CD4-positive, CD25-positive, alpha-beta regulatory T cell (primary cell): ENCODE measurements at regions not wholly inside any gene's neighbourhood (a gene's known extent, or its start where the extent isn't known, plus 50 kb on each side); places are given as distances from the start of the nearest gene placed in this dataset.

ENCODE experiments used
- ATAC-seq, 2 donors: fragments of 150-1000 bp; cut with Tn5 transposase; one replicate each; pipeline ENCODE4 v1.10.0; 2021; ENCODE audit warnings: low read depth in 2 of 2, moderate number of reproducible peaks in 2 of 2, moderate library complexity in 1 of 2
- DNase-seq, 3 donors: peaks; one replicate each; pipeline versions ENCODE4 v3.0.0 to v3.0.0-alpha.2; 2012 to 2022; ENCODE audit warnings: mixed read lengths in 1 of 3
- H3K27ac ChIP-seq: one replicate; pipeline ENCODE4 v1.7.0; 2013; ENCODE audit warnings: mild to moderate bottlenecking, low read length; ENCODE audit not compliant: insufficient read depth, poor library complexity, severe bottlenecking
- H3K27me3 ChIP-seq: one replicate; pipeline ENCODE4 v1.7.0; 2013; ENCODE audit warnings: low read length; ENCODE audit not compliant: control insufficient read depth, insufficient read depth
- H3K36me3 ChIP-seq: one replicate; pipeline ENCODE4 v1.7.0; 2013; ENCODE audit warnings: mild to moderate bottlenecking, low read length, moderate library complexity; ENCODE audit not compliant: control insufficient read depth, insufficient read depth
- H3K4me1 ChIP-seq: 2 replicates; pipeline ENCODE4 v1.7.0; 2013; ENCODE audit warnings: mild to moderate bottlenecking, low read length; ENCODE audit not compliant: insufficient read depth, control insufficient read depth, poor library complexity, severe bottlenecking
- H3K4me3 ChIP-seq: one replicate; pipeline ENCODE4 v1.7.0; 2013; ENCODE audit warnings: low read depth, mild to moderate bottlenecking, low read length, moderate library complexity
- H3K9me3 ChIP-seq, 2 experiments: 1 replicate in 1 of 2; 2 replicates in 1 of 2; pipeline ENCODE4 v1.7.0; 2013; ENCODE audit warnings: low read length in 2 of 2, mild to moderate bottlenecking in 1 of 2, moderate library complexity in 1 of 2; ENCODE audit not compliant: control insufficient read depth in 2 of 2
- H3K27ac Mint-ChIP-seq, 3 donors: one replicate each; pipeline ENCODE4 v1.8.0; 2020 to 2022; ENCODE audit warnings: mild to moderate bottlenecking in 3 of 3, mixed read lengths in 3 of 3, moderate library complexity in 2 of 3
- H3K27me3 Mint-ChIP-seq: one replicate; pipeline ENCODE4 v1.8.0; 2022; ENCODE audit warnings: mild to moderate bottlenecking, mixed read lengths
- H3K36me3 Mint-ChIP-seq: one replicate; pipeline ENCODE4 v1.8.0; 2020; ENCODE audit warnings: mixed read lengths
- H3K4me1 Mint-ChIP-seq, 4 donors: one replicate each; pipeline ENCODE4 v1.8.0; 2020 to 2022; ENCODE audit warnings: mixed read lengths in 4 of 4, mild to moderate bottlenecking in 1 of 4
- H3K4me3 Mint-ChIP-seq, 4 donors: one replicate each; pipeline ENCODE4 v1.8.0; 2020 to 2022; ENCODE audit warnings: mild to moderate bottlenecking in 4 of 4, mixed read lengths in 4 of 4, moderate library complexity in 3 of 4
- H3K9me3 Mint-ChIP-seq, 7 donors: one replicate each; pipeline ENCODE4 v1.8.0; 2020 to 2022; ENCODE audit warnings: mixed read lengths in 7 of 7, mild to moderate bottlenecking in 3 of 7, moderate library complexity in 2 of 7

- Histone ChIP-seq H3K9me3 (no peaks in the 10 kb centered on the region), H3K4me1 (no peaks in the 10 kb centered on the region), H3K27ac (no peak overlapping the region), H3K27me3 (no peaks in the 10 kb centered on the region), H3K4me3 (no peak overlapping the region), H3K36me3 (no peaks in the 10 kb centered on the region)
- Mint-ChIP-seq H3K36me3 (no peaks in the 10 kb centered on the region), H3K27ac (no peak overlapping the region), H3K27me3 (peaks cover 17% of the 10 kb centered on the region), H3K9me3 (peaks cover 0 to 10% (median 0%) of the 10 kb centered on the region in 7 donors), H3K4me1 (no peaks in the 10 kb centered on the region), H3K4me3 (no peak overlapping the region)
- no peak for ATAC-seq
- no peak for DNase-seq
These were observed 83.9 kb upstream of the ZNF827 start for GRCh38 chr4:146022541-146022940.

- no peak overlapping the region for H3K4me3 ChIP-seq
- H3K27me3 ChIP-seq = no peaks in the 10 kb centered on the region
- no peaks in the 10 kb centered on the region for H3K4me1 ChIP-seq
- Mint-ChIP-seq H3K4me3 (no peak overlapping the region), H3K9me3 (peaks cover 0 to 10% (median 0%) of the 10 kb centered on the region in 7 donors), H3K27me3 (peaks cover 12% of the 10 kb centered on the region), H3K36me3 (no peaks in the 10 kb centered on the region), H3K4me1 (no peaks in the 10 kb centered on the region), H3K27ac (no peak overlapping the region)
- no peaks in the 10 kb centered on the region for H3K36me3 ChIP-seq
- H3K27ac ChIP-seq = no peak overlapping the region
- no peak for ATAC-seq
- no peak for DNase-seq
- no peaks in the 10 kb centered on the region for H3K9me3 ChIP-seq
These were observed 79.6 kb upstream of the ZNF827 start for GRCh38 chr4:146018247-146018646.

- no peak for ATAC-seq
These were observed 66.1 kb upstream of the ZNF827 start for GRCh38 chr4:146004730-146005129.

GRCh38 chr4:145988628-145989027 is 50.0 kb upstream of the ZNF827 start:
- Mint-ChIP-seq H3K27me3 (peaks cover 4% of the 10 kb centered on the region), H3K36me3 (no peaks in the 10 kb centered on the region), H3K27ac (no peak overlapping the region), H3K4me1 (no peaks in the 10 kb centered on the region), H3K4me3 (no peak overlapping the region), H3K9me3 (peaks cover 0 to 2% (median 0%) of the 10 kb centered on the region in 7 donors)
- ATAC-seq (no peak), DNase-seq (no peak)
- no peak overlapping the region for H3K4me3 ChIP-seq
- H3K4me1 ChIP-seq = no peaks in the 10 kb centered on the region
- no peak overlapping the region for H3K27ac ChIP-seq
- no peaks in the 10 kb centered on the region for H3K27me3 ChIP-seq
- no peaks in the 10 kb centered on the region for H3K9me3 ChIP-seq
- H3K36me3 ChIP-seq = no peaks in the 10 kb centered on the region

More at GRCh38 chr4:146004730-146005129, 66.1 kb upstream of the ZNF827 start:
- Histone ChIP-seq H3K27me3 (no peaks in the 10 kb centered on the region), H3K27ac (no peak overlapping the region), H3K4me3 (no peak overlapping the region), H3K4me1 (no peaks in the 10 kb centered on the region), H3K36me3 (no peaks in the 10 kb centered on the region), H3K9me3 (peaks cover 0 to 3% of the 10 kb centered on the region in 2 experiments)
- Mint-ChIP-seq H3K4me1 (no peaks in the 10 kb centered on the region), H3K27ac (no peak overlapping the region), H3K9me3 (peaks cover 0 to 12% (median 5%) of the 10 kb centered on the region in 7 donors), H3K4me3 (no peak overlapping the region), H3K36me3 (no peaks in the 10 kb centered on the region), H3K27me3 (peaks cover 18% of the 10 kb centered on the region)
- DNase-seq = no peak
